ENCODE measurements at regions not wholly inside any gene's neighbourhood (a gene's known extent, or its start where the extent isn't known, plus 50 kb on each side); places are given as distances from the start of the nearest gene placed in this dataset.

DNA sequence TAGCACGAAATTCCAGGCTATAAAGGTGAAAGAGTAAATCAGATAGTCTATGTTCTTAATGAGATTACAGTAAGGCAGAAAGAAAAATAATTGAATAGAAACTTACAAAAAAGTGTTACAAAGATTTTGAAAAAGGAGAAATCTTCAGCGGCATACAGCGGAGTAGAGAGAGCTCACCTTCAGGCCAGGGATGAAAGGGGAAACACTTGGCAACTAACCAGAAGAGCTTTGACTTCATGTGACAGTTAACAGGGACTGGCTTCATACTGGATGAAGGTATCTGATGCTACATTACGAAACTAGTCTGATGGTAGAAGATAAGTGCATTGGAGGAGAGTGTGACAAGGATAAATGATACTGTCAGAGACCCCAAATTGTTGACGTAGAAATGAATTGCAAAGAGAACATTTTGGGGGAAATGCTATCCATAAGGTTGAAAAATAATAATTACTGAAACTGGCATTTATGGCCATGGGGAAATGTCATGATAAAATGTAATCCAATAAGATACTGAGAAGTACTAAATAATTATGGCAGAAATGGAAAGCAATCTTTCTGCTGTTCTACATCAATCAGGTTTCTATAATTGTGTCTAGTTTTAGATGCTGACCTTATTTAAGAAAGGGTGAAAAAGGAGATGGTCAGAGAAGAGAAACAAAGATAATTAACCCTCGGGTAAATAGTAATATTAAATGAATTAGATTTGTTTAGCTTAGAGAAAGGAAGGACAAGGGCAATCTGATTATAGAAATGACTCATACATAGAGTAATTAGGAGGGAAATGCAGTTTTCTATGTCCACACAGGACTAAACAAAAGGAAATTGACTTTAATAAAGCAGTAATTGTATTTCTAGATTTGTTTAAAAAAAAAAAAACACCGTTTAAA is 808.7 kb downstream of the NCAM2 start:
- DNase-seq (ENCODE audit: low read depth): no peak
- Histone ChIP-seq H3K36me3 (ENCODE audit: control insufficient read depth, insufficient read depth, low read length) (no peaks in the 10 kb centered on the region), H3K4me3 (ENCODE audit: low read depth, low read length) (no peak overlapping the region), H3K27me3 (ENCODE audit: control insufficient read depth, insufficient read depth, low read length) (no peaks in the 10 kb centered on the region)
- TF ChIP-seq, protein P1, sequence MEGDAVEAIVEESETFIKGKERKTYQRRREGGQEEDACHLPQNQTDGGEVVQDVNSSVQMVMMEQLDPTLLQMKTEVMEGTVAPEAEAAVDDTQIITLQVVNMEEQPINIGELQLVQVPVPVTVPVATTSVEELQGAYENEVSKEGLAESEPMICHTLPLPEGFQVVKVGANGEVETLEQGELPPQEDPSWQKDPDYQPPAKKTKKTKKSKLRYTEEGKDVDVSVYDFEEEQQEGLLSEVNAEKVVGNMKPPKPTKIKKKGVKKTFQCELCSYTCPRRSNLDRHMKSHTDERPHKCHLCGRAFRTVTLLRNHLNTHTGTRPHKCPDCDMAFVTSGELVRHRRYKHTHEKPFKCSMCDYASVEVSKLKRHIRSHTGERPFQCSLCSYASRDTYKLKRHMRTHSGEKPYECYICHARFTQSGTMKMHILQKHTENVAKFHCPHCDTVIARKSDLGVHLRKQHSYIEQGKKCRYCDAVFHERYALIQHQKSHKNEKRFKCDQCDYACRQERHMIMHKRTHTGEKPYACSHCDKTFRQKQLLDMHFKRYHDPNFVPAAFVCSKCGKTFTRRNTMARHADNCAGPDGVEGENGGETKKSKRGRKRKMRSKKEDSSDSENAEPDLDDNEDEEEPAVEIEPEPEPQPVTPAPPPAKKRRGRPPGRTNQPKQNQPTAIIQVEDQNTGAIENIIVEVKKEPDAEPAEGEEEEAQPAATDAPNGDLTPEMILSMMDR (IDR thresholded peaks at IDR 0.05; ENCODE audit: insufficient read depth, low read depth, low read length): no peak
- ChIA-PET POLR2A (no interaction called here), CTCF (no interaction called here)

DNA sequence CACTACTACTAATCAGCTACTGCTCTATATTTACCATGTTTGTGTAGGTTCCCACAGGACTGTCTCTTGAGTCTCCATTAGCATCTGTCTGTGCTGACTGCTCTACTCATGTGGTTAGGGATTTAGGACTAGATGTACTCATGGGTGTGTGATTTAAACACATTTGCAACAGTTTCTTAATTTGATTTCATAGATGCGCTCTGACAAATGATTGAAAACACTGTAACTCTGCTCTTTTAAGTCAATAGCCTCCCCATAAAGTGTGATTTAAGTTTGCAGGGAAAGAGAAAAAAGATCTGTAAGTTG is 809.3 kb downstream of the NCAM2 start:
- ChIA-PET POLR2A (no interaction called here), CTCF (no interaction called here)
- TF ChIP-seq, protein P1 (IDR thresholded peaks at IDR 0.05; ENCODE audit: insufficient read depth, low read depth, low read length): no peak
- DNase-seq (ENCODE audit: low read depth): no peak
- H3K4me3 ChIP-seq (ENCODE audit: low read depth, low read length): no peak overlapping the region
- H3K36me3 ChIP-seq (ENCODE audit: control insufficient read depth, insufficient read depth, low read length): no peaks in the 10 kb centered on the region
- no peaks in the 10 kb centered on the region for H3K27me3 ChIP-seq (ENCODE audit: control insufficient read depth, insufficient read depth, low read length)

DNA sequence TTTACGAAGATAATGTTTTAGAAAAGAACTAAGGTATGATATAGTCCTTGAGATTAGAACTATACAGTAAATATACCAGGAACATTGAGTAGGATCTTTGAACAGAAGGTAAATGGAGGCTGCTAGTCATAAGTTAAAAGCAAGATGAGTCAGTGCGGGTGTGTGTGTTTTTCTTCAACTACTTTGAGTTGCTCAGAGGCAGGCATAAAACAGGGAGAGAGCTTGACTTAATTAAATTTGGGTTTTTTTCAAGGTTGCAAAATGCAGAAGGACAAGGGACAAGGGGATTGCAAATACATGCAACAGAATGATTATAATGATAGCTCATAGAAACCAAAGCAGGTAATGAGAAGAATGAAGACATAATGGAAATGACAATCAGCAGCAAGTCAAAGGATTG is 815.1 kb downstream of the NCAM2 start:
- no peaks in the 10 kb centered on the region for H3K27me3 ChIP-seq (ENCODE audit: control insufficient read depth, insufficient read depth, low read length)
- ChIA-PET CTCF (no interaction called here), POLR2A (no interaction called here)
- no peak overlapping the region for H3K4me3 ChIP-seq (ENCODE audit: low read depth, low read length)
- no peaks in the 10 kb centered on the region for H3K36me3 ChIP-seq (ENCODE audit: control insufficient read depth, insufficient read depth, low read length)
- TF ChIP-seq, protein P1 (IDR thresholded peaks at IDR 0.05; ENCODE audit: insufficient read depth, low read depth, low read length): no peak
- no peak for DNase-seq (ENCODE audit: low read depth)

DNA sequence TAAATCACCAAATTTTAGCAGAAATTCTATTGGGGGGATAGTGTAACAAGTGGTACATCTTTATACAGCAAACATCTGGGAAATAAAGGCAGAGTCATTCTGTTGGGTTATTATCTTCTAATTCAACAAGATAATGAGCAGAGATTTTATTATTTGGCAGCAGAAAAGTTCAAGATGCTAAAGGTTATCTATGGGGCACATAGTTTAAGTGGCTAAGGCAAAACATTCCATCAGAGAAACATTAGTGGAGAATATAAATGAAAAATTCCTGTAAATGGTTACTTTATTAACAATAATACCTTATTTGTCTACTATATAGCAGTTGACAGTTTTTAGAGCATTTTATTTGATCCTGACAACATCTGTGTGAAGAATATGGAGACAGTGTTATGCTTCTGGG is 815.7 kb downstream of the NCAM2 start:
- POLR2A ChIA-PET: no interaction called here
- no peak overlapping the region for H3K4me3 ChIP-seq (ENCODE audit: low read depth, low read length)
- no peak for DNase-seq (ENCODE audit: low read depth)
- no peaks in the 10 kb centered on the region for H3K36me3 ChIP-seq (ENCODE audit: control insufficient read depth, insufficient read depth, low read length)
- TF ChIP-seq, protein P1 (IDR thresholded peaks at IDR 0.05; ENCODE audit: insufficient read depth, low read depth, low read length): no peak
- no peaks in the 10 kb centered on the region for H3K27me3 ChIP-seq (ENCODE audit: control insufficient read depth, insufficient read depth, low read length)
- CTCF ChIA-PET: no interaction called here

DNA sequence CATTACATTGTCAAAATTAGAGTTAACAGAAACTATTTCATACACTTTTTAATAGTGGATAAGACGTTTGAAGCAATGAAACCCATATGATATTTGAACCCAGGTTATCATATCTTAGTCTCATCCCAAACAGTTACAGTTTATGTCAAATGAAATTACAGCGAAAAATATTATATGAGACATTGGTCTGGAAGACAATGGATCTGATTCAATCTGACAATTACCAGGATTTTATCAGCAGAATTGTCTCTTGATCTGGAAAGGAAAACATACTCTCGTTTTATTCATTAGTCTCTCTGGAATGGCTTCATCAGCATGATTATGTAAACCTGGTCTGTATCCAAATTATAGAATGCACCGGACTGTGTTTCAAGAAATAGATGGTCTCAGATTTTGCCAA is 818.6 kb downstream of the NCAM2 start:
- no peaks in the 10 kb centered on the region for H3K27me3 ChIP-seq (ENCODE audit: control insufficient read depth, insufficient read depth, low read length)
- H3K4me3 ChIP-seq (ENCODE audit: low read depth, low read length): no peak overlapping the region
- ChIA-PET POLR2A (no interaction called here), CTCF (no interaction called here)
- TF ChIP-seq, protein P1 (IDR thresholded peaks at IDR 0.05; ENCODE audit: insufficient read depth, low read depth, low read length): no peak
- no peak for DNase-seq (ENCODE audit: low read depth)
- H3K36me3 ChIP-seq (ENCODE audit: control insufficient read depth, insufficient read depth, low read length): no peaks in the 10 kb centered on the region
